ENCODE measurements at regions not wholly inside any gene's neighbourhood (a gene's known extent, or its start where the extent isn't known, plus 50 kb on each side); places are given as distances from the start of the nearest gene placed in this dataset.

- DNase-seq, result peak; percentile 83
These were observed 71.3 kb upstream of the ENOX2 start for GRCh38 chrX:130974323-130974722.

GRCh38 chrX:130975947-130976346 lies 72.9 kb upstream of the ENOX2 start:
- peak; percentile 73 for DNase-seq

- no peak for DNase-seq
These were observed 76.3 kb upstream of the ARHGAP36 start for GRCh38 chrX:130981836-130982235.

GRCh38 chrX:130984782-130985181 lies 73.4 kb upstream of the ARHGAP36 start:
- no peak for DNase-seq

GRCh38 chrX:130987241-130987640 lies 70.9 kb upstream of the ARHGAP36 start:
- no peak for DNase-seq

- no peak for DNase-seq
These were observed 67.4 kb upstream of the ARHGAP36 start for GRCh38 chrX:130990723-130991122.

- peak; percentile 3 for DNase-seq
These were observed 63.5 kb upstream of the ARHGAP36 start for GRCh38 chrX:130994671-130995070.

- DNase-seq, result no peak
These were observed 62.7 kb upstream of the ARHGAP36 start for GRCh38 chrX:130995439-130995838.

- no peak for DNase-seq
These were observed 60.8 kb upstream of the ARHGAP36 start for GRCh38 chrX:130997314-130997713.

- no peak for DNase-seq
These were observed 58.8 kb upstream of the ARHGAP36 start for GRCh38 chrX:130999360-130999759.

Measured in fibroblast of skin of back (primary cell).